Left kidney (tissue), 1 donor: ENCODE measurements at regions not wholly inside any gene's neighbourhood (a gene's known extent, or its start where the extent isn't known, plus 50 kb on each side); places are given as distances from the start of the nearest gene placed in this dataset.

ENCODE experiments used
- DNase-seq: peaks from one replicate; pipeline ENCODE4 v3.0.0-alpha.2; 2013

- DNase-seq: no peak
Observed at GRCh38 chr12:19872621-19873540, 433.6 kb downstream of the AEBP2 start.

- no peak for DNase-seq
Observed at GRCh38 chr12:19880076-19880475, 440.8 kb downstream of the AEBP2 start.

DNA sequence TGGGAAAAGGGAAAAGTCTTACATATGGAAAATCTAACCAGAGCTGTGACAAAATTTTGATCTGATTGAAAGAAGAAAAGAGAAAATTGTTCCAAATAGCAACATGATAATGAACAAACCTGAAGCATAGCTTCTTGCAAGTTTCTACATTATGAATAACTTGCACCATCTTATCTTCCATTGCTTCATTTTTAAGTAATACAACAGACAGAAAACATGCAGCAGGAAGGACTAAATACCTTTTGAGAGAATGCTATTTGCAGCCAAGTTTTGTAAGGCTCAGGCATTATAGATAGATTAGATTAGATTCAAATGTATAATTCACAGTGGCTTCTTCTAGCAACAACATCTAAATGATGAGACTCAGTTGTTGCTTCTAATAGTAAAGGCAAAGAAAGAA lies 441.4 kb downstream of the AEBP2 start:
- DNase-seq: no peak

- no peak for DNase-seq
Observed at GRCh38 chr12:19882346-19882745, 443.1 kb downstream of the AEBP2 start.

DNA sequence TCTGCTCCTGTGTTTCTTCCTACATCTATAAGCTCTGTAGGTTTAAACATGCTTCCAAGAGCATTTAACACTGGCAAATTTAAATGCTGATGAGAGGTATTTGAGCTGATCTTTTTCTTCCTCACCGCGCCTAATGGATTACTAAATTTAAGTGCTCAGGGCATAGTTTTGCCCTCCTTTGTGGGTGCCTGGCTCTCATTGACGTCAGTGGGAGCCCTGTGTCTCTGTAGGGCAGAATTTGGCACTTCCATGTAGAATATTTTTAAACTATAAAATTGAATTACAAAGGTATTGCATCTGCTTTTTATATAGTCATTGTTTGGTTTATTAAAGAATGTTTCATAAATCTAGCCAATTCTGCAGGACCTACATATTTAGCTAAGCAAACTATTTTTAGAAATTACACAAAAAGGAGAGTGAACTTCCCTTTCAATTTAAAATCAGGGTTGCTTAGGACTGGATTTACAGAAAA lies 444.8 kb downstream of the AEBP2 start:
- no peak for DNase-seq

GRCh38 chr12:19885093-19885812 lies 446.0 kb downstream of the AEBP2 start:
- no peak for DNase-seq

DNA sequence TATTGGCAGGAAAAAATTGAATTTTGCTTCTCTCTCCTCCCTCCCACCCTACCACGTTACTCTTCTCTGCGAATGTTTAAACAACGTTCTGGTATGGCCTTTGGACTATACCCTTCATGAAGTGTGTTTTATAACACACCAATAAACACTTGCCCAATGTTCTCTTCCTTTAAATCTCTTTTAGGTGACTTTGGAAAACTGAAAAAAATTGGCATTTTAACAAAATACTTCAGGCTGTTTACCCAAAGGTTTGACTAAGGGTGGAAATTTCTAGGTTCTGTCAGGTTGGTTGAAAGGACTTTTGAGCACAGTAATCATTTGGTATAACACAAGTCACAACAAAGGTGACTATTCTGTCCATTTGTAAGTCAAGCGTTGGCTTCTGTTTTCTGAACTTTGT lies 446.8 kb downstream of the AEBP2 start:
- DNase-seq: no peak

- no peak for DNase-seq
Observed at GRCh38 chr12:19886639-19887064, 447.4 kb downstream of the AEBP2 start.

- no peak for DNase-seq
Observed at GRCh38 chr12:19890024-19890423, 450.7 kb downstream of the AEBP2 start.

GRCh38 chr12:19891936-19892591 lies 452.8 kb downstream of the AEBP2 start:
- no peak for DNase-seq

DNA sequence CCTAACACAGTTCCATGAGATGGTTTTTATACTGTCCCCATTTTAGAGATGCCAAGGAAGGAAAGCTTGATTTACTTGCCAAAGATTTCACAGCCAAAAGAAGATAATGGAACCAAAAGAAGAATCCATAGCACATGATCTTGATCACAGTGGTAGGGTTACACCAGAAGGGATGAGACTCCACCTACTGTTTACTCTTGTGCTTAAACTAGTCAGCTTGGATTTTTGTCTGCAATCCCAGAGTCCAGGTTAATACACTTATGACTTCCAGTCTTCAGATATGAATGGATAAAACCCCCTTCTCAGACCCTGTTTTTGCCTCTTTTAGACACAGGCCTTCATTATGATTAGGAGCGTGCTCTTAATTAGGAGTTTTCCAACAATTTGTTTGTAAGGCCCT lies 454.2 kb downstream of the AEBP2 start:
- DNase-seq: no peak

- no peak for DNase-seq
Observed at GRCh38 chr12:19894050-19894449, 454.8 kb downstream of the AEBP2 start.

DNA sequence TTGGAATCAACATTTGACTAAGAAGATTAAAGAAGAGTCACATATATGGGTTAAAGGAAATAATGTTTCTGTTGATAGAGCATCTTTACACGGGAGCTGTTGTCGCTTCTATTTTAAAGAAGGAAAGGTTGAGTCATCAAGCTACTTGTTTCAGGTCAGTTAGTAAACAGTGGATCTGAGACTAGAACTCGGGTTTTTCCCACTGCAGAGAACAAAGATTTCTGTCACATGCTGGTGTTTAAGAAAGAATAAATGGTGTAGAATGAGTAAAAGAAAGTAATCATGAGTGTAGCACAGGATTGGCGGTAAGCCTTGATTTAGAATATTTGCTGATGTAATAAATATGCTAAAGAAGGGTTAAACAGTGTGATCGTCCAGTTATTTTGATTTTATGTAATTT lies 455.5 kb downstream of the AEBP2 start:
- DNase-seq: no peak

DNA sequence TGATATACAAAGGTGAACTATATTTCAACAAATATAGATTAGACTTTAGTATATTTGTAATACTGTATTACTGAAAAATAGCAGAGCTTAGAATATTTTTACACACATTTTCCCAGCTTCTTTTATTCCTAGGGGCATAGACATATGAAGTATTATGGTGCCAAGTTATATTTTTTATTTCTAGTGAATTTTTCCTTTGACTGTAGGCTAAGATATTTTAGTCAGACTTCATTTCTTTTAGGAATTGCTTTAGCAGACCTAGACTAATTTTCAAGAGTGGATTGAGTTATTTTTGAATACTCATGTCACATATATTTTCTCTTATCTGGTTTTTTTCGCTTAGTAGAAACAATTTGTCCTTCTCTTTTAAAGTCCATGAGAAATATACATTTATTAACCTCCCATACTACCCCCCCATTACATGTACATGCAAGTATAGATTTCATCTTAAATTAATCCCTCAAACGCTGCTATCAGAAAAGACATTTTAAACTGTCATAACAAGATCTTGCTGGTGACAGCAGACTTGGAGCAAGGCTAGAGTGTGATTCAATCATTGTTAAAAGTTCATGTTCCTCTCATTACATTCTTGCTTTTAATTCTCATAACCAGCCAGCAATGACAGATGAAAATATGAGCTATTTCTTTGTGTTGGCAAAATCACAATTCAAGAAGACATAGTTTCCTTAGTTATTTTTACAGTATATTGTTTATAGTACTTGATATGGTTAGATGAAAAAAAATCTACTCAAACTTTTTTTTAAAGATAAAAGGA lies 456.1 kb downstream of the AEBP2 start:
- no peak for DNase-seq

DNA sequence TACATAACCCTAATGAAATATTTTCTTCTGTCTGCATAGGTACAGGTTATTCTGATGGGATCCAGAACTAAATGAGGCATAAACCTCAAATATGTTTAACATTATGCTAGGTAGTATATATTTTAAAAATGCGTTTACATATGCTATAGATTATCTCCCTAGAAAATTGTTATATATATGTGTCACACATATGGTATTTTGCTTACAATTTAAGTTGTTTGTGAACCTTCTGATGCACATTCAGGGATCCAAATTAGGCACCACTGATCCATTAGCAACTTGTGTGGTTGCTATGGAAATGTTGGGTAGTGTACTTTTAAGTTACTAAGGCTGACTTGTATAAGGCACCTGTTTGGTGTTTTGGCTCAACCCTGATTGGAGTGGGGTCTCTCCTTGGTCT lies 456.7 kb downstream of the AEBP2 start:
- DNase-seq: no peak

DNA sequence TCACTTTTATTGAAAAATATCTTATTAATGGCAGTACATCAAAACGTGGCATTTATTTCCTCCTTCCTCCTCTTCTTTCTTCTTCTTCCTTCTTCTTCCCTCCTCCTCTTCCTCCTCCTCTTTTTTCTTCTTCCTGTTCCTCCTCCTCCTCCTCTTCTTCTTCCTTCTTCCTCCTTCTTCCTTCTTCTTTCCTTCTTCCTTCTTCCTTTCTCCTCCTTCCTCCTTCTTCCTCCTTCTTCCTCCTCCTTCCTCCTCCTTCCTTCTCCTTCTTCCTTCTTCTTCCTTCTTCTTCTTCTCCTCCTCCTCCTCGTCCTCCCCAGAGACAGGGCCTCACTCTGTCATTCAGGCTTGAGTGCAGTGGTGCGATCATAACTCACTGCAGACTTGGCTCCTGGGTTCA lies 457.2 kb downstream of the AEBP2 start:
- DNase-seq: no peak

- no peak for DNase-seq
Observed at GRCh38 chr12:19897900-19898408, 458.7 kb downstream of the AEBP2 start.

DNA sequence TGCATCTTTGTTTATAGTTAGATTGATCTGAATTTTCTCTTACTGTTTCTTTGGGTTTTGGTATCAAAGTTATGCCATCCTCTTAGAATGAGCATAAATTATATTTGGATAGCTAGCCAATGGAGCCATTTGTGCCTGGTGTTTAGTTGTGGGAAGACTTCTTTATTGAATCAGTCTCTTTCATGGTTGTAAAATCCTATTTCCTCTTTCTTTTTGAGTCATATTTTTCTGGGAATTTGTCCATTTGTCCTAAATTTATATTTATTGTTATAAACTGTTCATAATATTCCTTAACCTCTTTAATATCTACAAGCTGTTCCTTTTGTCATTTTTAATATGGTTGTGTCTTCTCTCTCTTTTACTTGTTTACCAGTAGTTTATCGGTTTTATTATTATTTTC lies 462.5 kb downstream of the AEBP2 start:
- DNase-seq: no peak

GRCh38 chr12:19904819-19905218 lies 463.5 kb upstream of the PDE3A start:
- no peak for DNase-seq

DNA sequence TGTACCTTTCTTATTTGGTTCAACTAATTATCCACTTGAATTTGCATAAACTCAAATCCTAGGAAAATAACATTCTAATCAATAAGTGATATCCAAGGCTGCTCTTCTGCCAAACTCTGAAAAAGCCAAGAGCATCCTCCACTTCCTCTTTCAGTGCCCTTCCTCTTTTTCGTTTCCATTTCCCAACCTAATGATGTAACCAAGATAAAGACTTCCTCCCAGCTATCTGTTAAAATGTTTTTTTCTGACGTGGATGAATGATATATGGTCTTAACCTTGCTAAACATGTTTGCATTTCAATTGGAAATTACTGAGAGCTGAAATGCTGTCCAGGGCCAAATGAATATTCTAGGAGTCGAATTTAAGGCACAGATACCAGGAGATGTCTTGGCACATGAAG lies 459.5 kb upstream of the PDE3A start:
- DNase-seq: no peak

- DNase-seq: no peak
Observed at GRCh38 chr12:19909418-19909817, 458.9 kb upstream of the PDE3A start.

DNA sequence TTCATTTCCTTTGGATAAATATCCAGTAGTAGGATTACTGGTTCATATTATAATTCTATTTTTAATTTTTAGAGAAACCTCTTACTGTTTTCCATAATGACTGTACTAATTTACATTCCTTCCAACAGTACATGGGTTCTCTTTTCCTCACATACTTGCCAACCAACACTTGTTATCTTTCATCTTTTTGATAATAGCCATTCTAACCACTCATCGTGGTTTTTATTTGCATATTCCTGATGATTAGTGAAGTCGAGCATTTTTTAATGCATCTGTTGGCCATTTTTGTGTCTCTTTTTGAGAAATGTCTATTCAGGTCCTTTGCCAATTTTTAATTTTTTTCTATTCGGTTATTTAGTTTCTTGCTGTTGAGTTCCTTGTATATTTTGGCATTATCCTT lies 457.7 kb upstream of the PDE3A start:
- no peak for DNase-seq
